PFSK-1 (cell line): ENCODE measurements at regions not wholly inside any gene's neighbourhood (a gene's known extent, or its start where the extent isn't known, plus 50 kb on each side); places are given as distances from the start of the nearest gene placed in this dataset.

Experiments used
- FOXP2 ChIP-seq: optimal IDR thresholded peaks from 2 replicates; pipeline ENCODE3; 2011; ENCODE audit warnings: borderline replicate concordance, control low read depth, inconsistent platforms; ENCODE audit not compliant: insufficient read depth; ENCODE audit errors: extremely low read length, extremely low read depth
- POLR2AphosphoS5 ChIP-seq: IDR thresholded peaks from 2 replicates; pipeline ENCODE4 v1.6.1; 2012; ENCODE audit warnings: low read depth, mild to moderate bottlenecking, control low read depth, low read length, moderate library complexity
- REST ChIP-seq, 2 experiments: IDR thresholded peaks; 2 replicates each; pipeline versions ENCODE4 v1.6.1 to v1.8.0; 2011 to 2012; ENCODE audit warnings: low read depth in 2 of 2, low read length in 2 of 2, control low read depth in 1 of 2, inconsistent platforms in 1 of 2, mild to moderate bottlenecking in 1 of 2, moderate library complexity in 1 of 2; ENCODE audit not compliant: insufficient read depth in 1 of 2
- SIN3A ChIP-seq: IDR thresholded peaks from 2 replicates; pipeline ENCODE4 v1.6.1; 2012; ENCODE audit warnings: mild to moderate bottlenecking, low read length, moderate library complexity, borderline replicate concordance; ENCODE audit not compliant: insufficient read depth
- TAF1 ChIP-seq: IDR thresholded peaks from 2 replicates; pipeline ENCODE4 v1.6.1; 2012; ENCODE audit warnings: low read length, control low read depth, borderline replicate concordance; ENCODE audit not compliant: insufficient read depth

- TF ChIP-seq TAF1, result no peak
- no peak for TF ChIP-seq POLR2AphosphoS5
- TF ChIP-seq FOXP2, result no peak
- TF ChIP-seq SIN3A, result no peak
- no peak for TF ChIP-seq REST (IDR thresholded peaks at IDR 0.05; ENCODE audit: insufficient read depth in 1 of 2, low read depth in 2 of 2, low read length in 2 of 2)
These were observed 80.1 kb upstream of the IVNS1ABP start for GRCh38 chr1:185397183-185397582.

GRCh38 chr1:185396126-185396525 lies 79.1 kb upstream of the IVNS1ABP start:
- TF ChIP-seq FOXP2 (no peak), SIN3A (no peak), POLR2AphosphoS5 (no peak), TAF1 (no peak), REST (IDR thresholded peaks at IDR 0.05; ENCODE audit: insufficient read depth in 1 of 2, low read depth in 2 of 2, low read length in 2 of 2) (no peak)

- no peak for TF ChIP-seq POLR2AphosphoS5
- TF ChIP-seq REST (IDR thresholded peaks at IDR 0.05; ENCODE audit: insufficient read depth in 1 of 2, low read depth in 2 of 2, low read length in 2 of 2), result no peak
- no peak for TF ChIP-seq TAF1
- TF ChIP-seq FOXP2, result no peak
- TF ChIP-seq SIN3A, result no peak
These were observed 76.8 kb upstream of the IVNS1ABP start for GRCh38 chr1:185393815-185394214.

GRCh38 chr1:185393205-185393604 lies 76.2 kb upstream of the IVNS1ABP start:
- no peak for TF ChIP-seq SIN3A
- no peak for TF ChIP-seq TAF1
- TF ChIP-seq FOXP2, result no peak
- no peak for TF ChIP-seq POLR2AphosphoS5
- no peak for TF ChIP-seq REST (IDR thresholded peaks at IDR 0.05; ENCODE audit: insufficient read depth in 1 of 2, low read depth in 2 of 2, low read length in 2 of 2)

- TF ChIP-seq TAF1 (no peak), SIN3A (no peak), REST (IDR thresholded peaks at IDR 0.05; ENCODE audit: insufficient read depth in 1 of 2, low read depth in 2 of 2, low read length in 2 of 2) (no peak), POLR2AphosphoS5 (no peak), FOXP2 (no peak)
These were observed 71.8 kb upstream of the IVNS1ABP start for GRCh38 chr1:185388815-185389214.
